Muscle of back (tissue), 3 donors: ENCODE measurements at regions not wholly inside any gene's neighbourhood (a gene's known extent, or its start where the extent isn't known, plus 50 kb on each side); places are given as distances from the start of the nearest gene placed in this dataset.

ENCODE experiments used
- DNase-seq, 3 donors: peaks; one replicate each; pipeline versions ENCODE4 v3.0.0 to v3.0.0-alpha.2; 2013

DNA sequence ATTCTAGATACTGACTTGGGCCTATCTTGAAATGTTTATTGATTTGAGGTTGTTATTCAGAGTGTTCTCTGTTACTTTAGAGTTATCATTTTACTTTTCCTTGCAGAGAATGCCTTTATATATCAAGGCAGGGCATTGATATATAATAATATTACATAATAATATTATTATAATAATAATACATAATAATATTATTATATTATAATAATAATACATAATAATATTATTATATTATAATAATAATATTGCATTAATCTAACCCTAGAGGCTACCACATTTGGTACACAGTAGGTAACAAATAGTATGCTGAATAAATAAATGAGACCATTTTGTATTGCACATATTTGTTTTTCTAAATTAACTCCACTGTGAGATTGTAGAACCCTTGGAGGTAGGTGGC, 216.3 kb downstream of the EFHB start:
- no peak for DNase-seq

DNA sequence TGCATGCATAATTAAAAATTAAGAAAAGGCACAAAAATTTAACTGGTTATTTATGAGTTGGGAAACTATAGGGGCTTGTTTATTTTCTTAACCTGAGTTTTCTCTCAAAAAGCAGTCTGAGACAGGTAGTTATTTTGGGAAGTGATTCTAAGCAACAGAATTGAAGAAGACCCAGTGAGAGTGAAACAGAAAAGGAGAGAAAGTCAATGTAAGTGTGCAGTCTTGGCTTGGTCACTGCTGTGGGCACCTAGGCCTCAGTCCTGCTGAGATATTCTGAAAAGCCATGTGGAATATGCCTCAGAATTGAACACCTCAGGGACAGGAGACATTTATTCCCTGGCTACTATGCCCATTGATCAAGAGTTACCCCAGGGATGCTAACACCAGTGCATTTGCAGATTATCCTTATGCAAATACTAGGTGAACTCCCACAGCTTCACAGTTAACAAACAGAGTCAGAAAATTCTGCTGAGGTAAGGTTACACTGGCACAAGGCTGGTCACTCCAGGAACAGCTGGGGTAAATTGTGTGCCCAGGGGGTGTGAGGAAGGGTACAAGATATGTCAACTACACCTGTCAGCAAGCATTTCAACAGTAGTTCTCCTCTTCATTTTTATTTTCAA, 222.7 kb downstream of the EFHB start:
- no peak for DNase-seq

DNA sequence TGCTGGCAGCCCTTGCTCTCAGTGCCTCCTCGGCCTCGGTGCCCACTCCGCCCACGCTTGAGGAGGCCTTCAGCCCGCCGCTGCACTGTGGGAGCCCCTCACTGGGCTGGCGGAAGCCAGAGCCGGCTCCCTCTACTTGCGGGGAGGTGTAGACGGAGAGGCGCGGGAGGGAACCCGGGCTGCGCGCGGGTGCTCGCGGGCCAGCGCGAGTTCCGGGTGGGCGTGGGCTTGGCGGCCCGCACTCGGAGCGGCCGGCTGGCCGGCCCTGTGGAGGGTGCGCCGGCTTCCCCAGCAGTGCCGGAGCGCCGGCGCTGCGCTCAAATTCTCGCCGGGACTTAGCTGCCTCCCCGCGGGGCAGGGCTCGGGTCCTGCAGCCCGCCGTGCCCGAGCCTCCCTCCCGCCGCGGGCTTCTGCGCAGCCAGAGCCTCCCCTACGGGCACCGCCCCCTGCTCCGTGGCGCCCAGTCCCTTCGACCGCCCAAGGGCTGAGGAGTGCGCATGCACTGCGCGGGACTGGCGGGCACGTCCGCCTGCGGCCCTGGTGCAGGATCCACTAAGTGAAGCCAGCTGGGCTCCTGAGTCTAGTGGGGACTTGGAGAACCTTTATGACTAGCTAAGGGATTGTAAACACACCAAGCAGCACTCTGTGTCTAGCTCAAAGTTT, 231.5 kb downstream of the EFHB start:
- DNase-seq, result no peak

DNA sequence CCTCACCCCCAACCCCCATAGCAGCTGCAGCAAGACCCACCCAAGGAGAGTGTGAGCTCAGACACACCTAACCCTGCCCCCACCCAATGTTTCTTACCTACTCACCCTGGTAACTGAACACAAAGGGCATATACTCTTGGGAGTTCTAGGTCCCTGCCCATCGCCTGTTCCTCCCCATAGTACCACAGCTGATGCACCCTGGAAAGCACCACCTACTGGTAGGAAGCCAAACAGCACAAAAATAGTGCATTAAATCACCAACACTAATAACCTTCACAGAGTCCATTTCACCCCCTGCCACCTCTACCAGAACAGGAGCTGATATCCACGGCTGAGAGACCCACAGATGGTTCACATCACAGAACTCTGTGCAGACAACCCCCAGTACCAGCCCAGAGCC, 245.2 kb downstream of the EFHB start:
- DNase-seq, result no peak

DNA sequence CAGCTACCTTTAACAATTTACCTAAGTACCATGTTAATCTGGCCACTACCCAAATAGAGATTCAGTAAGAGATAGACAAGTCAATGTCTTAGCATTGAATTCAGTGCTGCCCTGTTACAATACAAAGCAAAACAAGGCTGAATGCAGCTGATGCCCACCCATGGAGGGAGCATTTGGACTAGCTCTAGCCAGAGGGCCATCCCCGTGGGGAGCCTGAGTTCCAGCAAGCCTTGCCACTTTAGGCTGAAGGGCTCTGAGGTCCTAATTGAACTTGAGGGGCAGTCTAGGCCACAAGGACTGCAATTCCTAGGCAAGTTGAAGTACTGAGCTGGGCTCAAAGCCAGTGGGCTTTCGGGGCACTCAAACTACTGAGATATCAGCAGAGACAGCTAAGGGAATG, 265.9 kb downstream of the EFHB start:
- no peak for DNase-seq

DNA sequence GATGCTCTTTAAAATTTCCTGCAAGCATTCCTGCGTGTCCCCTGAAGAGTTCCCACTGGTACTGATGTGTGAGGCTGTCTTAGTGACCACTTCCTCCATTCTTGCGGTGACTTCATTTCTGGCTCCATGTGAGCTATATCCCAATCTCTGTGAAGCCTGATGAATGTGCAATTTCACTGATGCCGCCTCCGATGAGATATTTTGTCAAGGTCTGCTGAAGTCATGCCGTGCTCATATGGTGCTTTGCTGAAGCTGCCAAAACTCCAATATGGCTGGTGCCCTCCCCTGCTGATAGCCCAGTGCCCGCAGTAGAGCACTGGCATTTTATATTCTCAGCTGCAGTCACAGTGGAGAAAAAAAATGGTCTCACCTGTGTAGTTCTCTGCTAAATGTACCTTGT, 271.5 kb downstream of the EFHB start:
- DNase-seq, result no peak

DNA sequence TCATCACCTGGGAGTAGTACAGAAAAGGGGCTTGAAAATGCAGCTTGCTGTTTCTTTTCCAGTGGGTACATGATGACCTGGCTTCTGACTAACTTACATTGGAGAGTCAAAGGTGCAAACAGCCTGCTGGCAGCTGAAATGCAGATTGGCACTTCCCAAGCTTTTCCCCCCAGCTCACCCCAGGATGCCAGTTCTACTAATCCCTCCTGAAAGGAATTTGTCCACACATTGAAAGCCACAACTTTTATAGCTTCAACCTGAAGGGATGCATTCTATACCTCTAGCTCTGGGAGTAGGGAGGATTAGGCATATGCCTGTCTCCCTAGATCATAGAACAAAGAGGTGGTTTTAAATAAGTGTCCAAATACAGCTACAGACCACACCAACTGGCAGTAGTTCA, 281.7 kb downstream of the EFHB start:
- DNase-seq, result no peak

DNA sequence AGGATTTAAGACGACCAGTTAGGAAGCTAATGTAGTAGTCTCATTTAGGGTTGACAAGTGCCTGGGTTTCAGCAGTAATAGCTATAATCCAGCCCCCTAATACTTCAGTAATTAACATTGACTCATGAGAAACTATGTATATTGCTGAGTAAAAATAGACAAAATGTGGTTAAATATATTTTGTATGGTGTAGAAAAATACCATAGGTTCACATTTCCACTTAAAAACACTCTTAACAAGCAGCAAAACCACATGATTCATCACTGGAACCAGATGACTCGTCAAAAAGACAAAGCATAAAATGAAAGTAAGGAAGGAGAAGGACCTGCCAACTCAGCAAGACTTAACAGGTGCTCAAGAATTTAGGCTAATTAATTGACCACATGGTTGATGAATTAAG, 288.9 kb downstream of the EFHB start:
- no peak for DNase-seq

DNA sequence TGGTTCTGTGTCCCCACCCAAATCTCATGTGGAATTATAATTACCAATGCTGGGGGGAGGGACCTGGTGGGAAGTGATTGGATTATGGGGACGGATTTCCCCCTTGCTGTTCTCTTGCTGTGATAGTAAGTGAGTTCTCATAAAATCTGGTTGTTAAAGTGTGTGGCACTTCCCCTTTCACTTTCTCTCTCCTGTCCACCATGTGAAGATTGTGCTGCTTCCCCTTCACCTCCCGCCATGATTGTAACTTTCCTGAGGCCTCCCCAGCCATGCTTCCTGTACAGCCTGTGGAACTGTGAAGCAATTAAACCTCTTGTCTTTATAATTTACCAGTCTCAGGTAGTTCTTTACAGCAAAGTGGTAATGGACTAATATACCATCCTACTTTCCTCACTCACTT, 289.6 kb downstream of the EFHB start:
- no peak for DNase-seq

DNA sequence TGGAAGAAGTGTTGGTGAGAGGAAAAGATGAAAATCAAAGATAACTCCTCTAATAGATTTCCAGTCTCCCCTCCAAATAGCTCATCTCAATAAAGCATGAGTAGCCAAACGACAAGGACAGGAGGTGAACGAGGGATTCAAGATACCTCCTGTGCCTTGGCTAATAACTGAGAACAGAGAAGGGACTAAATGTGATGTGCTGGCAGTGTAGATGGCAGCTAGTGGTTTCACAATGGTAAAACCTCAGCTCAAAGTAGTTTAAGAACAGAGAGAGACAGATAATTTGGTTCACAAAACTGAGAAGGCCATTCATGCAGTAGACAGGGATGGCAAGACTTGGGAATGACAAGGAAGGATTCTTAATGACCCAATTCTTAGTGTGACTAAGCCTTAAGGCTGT, 292.6 kb downstream of the EFHB start:
- DNase-seq, result no peak

DNA sequence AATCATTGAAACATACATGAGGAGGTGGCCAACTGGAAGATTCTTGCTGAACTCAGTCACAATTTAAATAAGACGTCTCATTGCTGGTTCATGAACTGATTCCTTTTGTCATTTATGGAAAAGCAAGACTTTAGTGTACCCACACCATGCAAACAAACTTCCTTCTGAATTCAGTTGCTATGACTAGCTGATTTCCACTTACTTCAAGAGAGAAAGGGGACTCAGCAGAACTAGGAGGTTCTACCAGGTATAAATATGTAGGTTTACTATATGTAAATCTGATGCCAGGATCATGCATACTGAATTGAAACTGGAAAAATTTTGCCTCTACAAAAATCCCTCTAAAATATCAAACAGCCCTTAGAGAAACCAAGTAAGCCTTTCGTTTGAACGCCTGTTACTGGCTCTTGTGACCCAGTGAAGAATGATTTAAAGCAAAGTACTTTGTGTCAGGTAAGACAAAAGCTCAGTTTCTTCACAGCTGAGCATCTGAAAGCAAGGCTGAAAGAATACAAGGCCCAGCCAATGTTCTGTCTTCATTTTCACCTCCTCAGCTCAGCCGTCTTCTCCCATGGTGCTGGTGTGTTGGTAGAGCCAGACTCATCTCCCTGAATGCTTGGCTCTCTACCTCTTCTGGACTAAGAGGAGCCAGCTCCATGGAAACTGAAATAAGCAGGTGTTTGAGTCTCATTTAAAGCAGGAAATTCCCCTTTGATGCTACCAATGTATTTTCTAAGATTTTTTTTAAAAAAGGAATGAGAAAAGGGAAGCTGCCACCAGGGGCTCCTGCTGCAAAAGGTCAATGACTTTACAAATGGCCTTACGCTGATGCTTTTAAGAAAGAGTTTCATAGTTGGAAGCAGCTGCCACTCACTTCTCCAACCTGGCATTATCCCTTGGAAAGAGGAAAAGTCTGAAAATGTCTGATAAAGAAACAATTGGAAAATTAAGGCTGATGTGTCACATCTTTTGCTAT, 301.6 kb downstream of the EFHB start:
- DNase-seq, result no peak

DNA sequence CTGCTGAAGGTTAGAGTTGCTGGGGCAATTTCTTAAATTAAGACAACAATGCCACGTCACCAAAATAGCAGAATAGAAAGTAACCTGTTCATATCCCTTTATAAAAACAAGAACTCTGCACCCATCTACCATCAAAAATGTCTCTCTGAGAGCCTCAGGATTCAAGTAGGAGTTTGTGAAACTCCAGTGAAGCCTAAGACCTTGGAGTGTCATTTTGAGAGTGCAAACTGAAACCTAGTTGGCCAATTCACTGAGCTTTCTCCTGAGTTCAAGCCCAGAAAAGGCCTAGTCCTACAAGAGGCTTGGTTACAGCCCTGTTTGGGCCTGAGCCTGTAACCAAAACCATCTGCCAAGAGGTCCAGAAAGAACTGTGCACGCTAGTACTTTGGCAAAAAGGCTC, 335.1 kb downstream of the EFHB start:
- DNase-seq, result no peak

DNA sequence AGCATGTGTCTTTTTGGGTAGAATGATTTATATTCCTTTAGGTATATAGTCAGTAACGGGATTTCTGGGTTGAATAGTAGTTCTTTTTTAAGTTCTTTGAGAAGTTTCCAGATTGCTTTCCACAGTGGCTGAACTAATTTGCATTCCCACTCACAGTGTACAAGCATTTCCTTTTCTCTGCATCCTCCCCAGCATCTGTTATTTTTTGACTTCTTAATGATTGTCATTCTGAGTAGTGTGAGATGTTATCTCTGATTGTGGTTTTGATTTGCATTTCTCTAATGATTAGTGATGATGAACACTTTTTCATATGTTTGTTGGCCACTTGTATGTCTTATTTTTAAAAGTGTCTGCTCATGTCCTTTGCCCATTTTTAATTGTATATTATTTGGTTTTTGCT, 337.6 kb downstream of the EFHB start:
- DNase-seq, result no peak

DNA sequence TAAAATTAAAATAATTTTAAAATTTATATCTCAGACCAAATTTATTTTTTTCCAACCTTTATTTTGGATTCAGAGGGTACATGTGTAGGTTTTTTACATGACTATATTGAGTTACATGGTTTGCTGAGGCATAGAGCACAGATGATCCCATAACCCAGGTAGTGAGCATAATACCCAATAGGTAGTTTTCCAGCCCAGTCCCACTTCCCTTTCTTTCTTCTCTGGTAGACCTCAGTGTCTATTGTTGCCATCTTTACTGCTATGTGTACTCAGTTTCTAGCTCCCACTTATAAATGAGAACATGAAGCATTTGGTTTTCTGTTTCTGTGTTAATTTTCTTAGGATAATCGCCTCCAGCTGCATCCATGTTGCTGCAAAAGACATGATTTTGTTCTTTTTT, 338.1 kb downstream of the EFHB start:
- no peak for DNase-seq
